ENCODE measurements at regions not wholly inside any gene's neighbourhood (a gene's known extent, or its start where the extent isn't known, plus 50 kb on each side); places are given as distances from the start of the nearest gene placed in this dataset.

DNA sequence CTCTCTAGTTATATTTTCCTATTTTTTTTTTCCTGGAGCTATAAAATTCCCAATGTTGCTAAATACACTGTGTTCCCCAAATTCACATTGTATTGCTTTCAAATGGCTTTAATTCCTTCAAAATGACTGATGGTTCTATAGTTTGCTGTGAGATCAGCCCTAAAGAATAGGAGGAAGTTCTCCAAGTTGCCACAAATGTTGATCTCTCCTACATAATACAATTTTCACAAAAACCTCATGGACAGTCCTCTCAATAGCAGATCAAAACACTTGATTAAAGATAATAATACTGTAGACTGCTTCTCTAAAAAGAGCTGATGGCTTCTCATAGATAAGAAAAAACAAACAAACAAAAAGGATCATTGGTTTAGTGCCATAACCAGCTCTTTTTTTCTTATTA, 97.8 kb upstream of the CAV2 start:
- no peaks in the 10 kb centered on the region for H3K9me3 ChIP-seq
- no peak overlapping the region for H3K27ac ChIP-seq
- peaks cover 0 to 8% of the 10 kb centered on the region in 2 donors for H3K4me1 ChIP-seq
- no peaks in the 10 kb centered on the region for H3K36me3 ChIP-seq
- in situ Hi-C loops (cut with MboI; ENCODE audit: low sequenced_read_pairs in 4 of 4) (no loop called here), intact Hi-C loops (cut with DNase I; ENCODE audit: low total_unique reads) (no loop called here)
- ATAC-seq (no peak), DNase-seq (no peak)
- no peak overlapping the region for H3K4me3 ChIP-seq
- TF ChIP-seq, protein P1, sequence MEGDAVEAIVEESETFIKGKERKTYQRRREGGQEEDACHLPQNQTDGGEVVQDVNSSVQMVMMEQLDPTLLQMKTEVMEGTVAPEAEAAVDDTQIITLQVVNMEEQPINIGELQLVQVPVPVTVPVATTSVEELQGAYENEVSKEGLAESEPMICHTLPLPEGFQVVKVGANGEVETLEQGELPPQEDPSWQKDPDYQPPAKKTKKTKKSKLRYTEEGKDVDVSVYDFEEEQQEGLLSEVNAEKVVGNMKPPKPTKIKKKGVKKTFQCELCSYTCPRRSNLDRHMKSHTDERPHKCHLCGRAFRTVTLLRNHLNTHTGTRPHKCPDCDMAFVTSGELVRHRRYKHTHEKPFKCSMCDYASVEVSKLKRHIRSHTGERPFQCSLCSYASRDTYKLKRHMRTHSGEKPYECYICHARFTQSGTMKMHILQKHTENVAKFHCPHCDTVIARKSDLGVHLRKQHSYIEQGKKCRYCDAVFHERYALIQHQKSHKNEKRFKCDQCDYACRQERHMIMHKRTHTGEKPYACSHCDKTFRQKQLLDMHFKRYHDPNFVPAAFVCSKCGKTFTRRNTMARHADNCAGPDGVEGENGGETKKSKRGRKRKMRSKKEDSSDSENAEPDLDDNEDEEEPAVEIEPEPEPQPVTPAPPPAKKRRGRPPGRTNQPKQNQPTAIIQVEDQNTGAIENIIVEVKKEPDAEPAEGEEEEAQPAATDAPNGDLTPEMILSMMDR (IDR thresholded peaks at IDR 0.05 in 4 of 5, conservative IDR thresholded peaks at IDR 0.05 in 1 of 5): no peak
- TF ChIP-seq POLR2A (IDR thresholded peaks at IDR 0.05): no peak
- H3K27me3 ChIP-seq: no peaks in the 10 kb centered on the region

DNA sequence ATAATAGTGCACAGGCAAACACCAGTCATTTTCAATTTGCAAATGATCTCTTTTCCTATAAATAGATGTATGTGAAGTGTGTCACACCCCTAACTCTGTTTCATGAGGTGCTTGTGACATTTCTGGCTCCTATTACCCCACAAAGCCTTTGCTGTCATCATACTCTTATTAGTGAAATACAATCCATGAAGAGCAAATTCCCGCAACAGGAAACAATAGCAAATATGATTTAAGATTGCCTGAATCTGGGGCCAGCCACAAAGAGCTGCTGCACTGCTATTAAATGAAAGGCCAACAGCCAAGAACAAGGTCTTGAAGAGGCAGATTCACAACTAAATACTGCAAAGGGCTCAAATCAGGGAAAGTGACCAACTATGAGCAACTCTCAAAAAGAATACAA, 96.3 kb upstream of the CAV2 start:
- H3K27ac ChIP-seq: no peak overlapping the region
- no peaks in the 10 kb centered on the region for H3K36me3 ChIP-seq
- peak in 1 of 2 donors; percentile 69 for ATAC-seq
- intact Hi-C loops (cut with DNase I; ENCODE audit: low total_unique reads): no loop called here
- H3K27me3 ChIP-seq: no peaks in the 10 kb centered on the region
- DNase-seq: no peak
- no peaks in the 10 kb centered on the region for H3K9me3 ChIP-seq
- in situ Hi-C loops (cut with MboI; ENCODE audit: low sequenced_read_pairs in 4 of 4): no loop called here
- peaks cover 0 to 8% of the 10 kb centered on the region in 2 donors for H3K4me1 ChIP-seq
- TF ChIP-seq, protein P1 (IDR thresholded peaks at IDR 0.05 in 4 of 5, conservative IDR thresholded peaks at IDR 0.05 in 1 of 5): no peak
- TF ChIP-seq POLR2A (IDR thresholded peaks at IDR 0.05): no peak
- no peak overlapping the region for H3K4me3 ChIP-seq

DNA sequence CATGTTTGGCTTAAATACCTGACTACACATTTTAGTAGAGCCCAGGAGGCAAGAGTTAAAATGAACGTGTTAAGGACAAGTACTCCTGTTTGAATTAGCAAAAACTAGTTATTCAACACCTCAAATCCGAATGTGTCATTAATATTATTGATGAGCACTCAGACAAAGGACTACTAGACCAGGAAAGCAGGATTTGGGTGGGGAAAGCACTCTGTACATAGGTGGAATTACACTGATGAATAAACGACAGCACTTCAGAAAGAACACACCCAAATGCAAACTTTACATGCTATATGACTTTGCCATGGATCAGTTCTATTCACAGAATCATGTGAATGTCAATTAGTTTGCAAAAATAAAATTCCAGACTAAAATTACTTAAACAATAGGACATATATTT, 95.1 kb upstream of the CAV2 start:
- no peaks in the 10 kb centered on the region for H3K27me3 ChIP-seq
- no peak overlapping the region for H3K27ac ChIP-seq
- no peak overlapping the region for H3K4me3 ChIP-seq
- DNase-seq: no peak
- H3K4me1 ChIP-seq: peaks cover 0 to 8% of the 10 kb centered on the region in 2 donors
- intact Hi-C loops (cut with DNase I; ENCODE audit: low total_unique reads): no loop called here
- no peak for ATAC-seq
- H3K9me3 ChIP-seq: no peaks in the 10 kb centered on the region
- H3K36me3 ChIP-seq: no peaks in the 10 kb centered on the region
- in situ Hi-C loops (cut with MboI; ENCODE audit: low sequenced_read_pairs in 4 of 4): no loop called here
- no peak for TF ChIP-seq POLR2A (IDR thresholded peaks at IDR 0.05)
- TF ChIP-seq, protein P1 (IDR thresholded peaks at IDR 0.05 in 4 of 5, conservative IDR thresholded peaks at IDR 0.05 in 1 of 5): no peak

DNA sequence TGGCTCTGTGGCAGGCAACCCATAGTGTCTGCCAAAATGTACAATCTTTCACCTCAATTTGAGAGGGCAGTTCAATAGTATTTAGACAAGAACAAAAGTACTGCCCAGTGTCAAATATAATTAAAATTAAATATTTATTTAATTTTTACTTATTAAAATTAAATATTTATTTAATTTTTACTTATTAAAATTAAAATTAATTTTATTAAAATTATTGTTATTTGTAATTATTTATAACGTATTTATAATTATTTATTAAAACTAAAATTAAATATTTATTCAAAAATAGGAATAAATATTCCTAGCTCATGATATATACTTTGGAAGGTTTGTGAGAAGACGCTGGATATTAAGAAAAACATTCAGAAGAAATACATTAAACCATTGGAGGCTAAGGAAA, 93.7 kb upstream of the CAV2 start:
- intact Hi-C loops (cut with DNase I; ENCODE audit: low total_unique reads) (no loop called here), in situ Hi-C loops (cut with MboI; ENCODE audit: low sequenced_read_pairs in 4 of 4) (no loop called here)
- no peaks in the 10 kb centered on the region for H3K27me3 ChIP-seq
- H3K36me3 ChIP-seq: no peaks in the 10 kb centered on the region
- no peaks in the 10 kb centered on the region for H3K9me3 ChIP-seq
- TF ChIP-seq POLR2A (IDR thresholded peaks at IDR 0.05): no peak
- TF ChIP-seq, protein P1 (IDR thresholded peaks at IDR 0.05 in 4 of 5, conservative IDR thresholded peaks at IDR 0.05 in 1 of 5): no peak
- H3K4me1 ChIP-seq: peaks cover 0 to 8% of the 10 kb centered on the region in 2 donors
- no peak overlapping the region for H3K27ac ChIP-seq
- no peak overlapping the region for H3K4me3 ChIP-seq
- ATAC-seq: no peak
- no peak for DNase-seq

DNA sequence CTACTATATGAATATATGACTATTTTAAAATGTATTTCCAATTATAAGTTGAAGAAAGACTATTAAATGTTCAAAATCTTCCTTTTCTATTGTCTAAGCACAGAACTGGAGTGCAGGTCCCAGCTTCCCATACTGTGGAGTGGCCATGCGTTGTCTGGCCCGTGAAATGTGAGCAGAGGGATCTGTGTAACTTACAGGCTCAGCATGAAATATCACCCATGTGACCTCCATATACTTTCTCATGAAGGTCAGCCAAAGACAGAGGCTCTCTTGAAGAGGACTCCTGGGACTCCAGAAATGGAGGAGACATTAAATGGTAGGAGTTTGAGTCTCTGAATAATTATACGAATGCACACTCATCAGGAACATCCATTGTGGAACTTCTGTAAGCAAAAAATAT, 92.4 kb upstream of the CAV2 start:
- Histone ChIP-seq H3K27ac (no peak overlapping the region), H3K4me3 (no peak overlapping the region), H3K36me3 (no peaks in the 10 kb centered on the region), H3K4me1 (peaks cover 0 to 8% of the 10 kb centered on the region in 2 donors), H3K9me3 (no peaks in the 10 kb centered on the region), H3K27me3 (no peaks in the 10 kb centered on the region)
- ATAC-seq (no peak), DNase-seq (no peak)
- intact Hi-C loops (cut with DNase I; ENCODE audit: low total_unique reads): no loop called here
- no peak for TF ChIP-seq POLR2A (IDR thresholded peaks at IDR 0.05)
- TF ChIP-seq, protein P1 (IDR thresholded peaks at IDR 0.05 in 4 of 5, conservative IDR thresholded peaks at IDR 0.05 in 1 of 5): no peak
- in situ Hi-C loops (cut with MboI; ENCODE audit: low sequenced_read_pairs in 4 of 4): no loop called here

All from gastrocnemius medialis (tissue), 4 donors.